HEK293 (cell line): ENCODE measurements at regions not wholly inside any gene's neighbourhood (a gene's known extent, or its start where the extent isn't known, plus 50 kb on each side); places are given as distances from the start of the nearest gene placed in this dataset.

Source experiments
- REST ChIP-seq: fragments of 450-650 bp; formaldehyde crosslinking; IDR thresholded peaks from 2 replicates; pipeline ENCODE4 v1.5.1; 2016; ENCODE audit warnings: missing biosample characterization, missing genetic modification characterization
- ZNF133 ChIP-seq: fragments of 450-650 bp; formaldehyde crosslinking; IDR thresholded peaks from 2 replicates; pipeline ENCODE4 v1.5.1; 2016; ENCODE audit warnings: missing biosample characterization, missing genetic modification characterization
- TF ChIP-seq, protein P1 (sequence below): fragments of 450-650 bp; formaldehyde crosslinking; IDR thresholded peaks from 2 replicates; pipeline ENCODE4 v1.5.1; 2016; ENCODE audit warnings: missing biosample characterization, missing genetic modification characterization
- TF ChIP-seq, protein P2 (sequence below): fragments of 450-650 bp; formaldehyde crosslinking; IDR thresholded peaks from 2 replicates; pipeline ENCODE4 v1.5.1; 2016; ENCODE audit warnings: missing biosample characterization, missing genetic modification characterization

DNA sequence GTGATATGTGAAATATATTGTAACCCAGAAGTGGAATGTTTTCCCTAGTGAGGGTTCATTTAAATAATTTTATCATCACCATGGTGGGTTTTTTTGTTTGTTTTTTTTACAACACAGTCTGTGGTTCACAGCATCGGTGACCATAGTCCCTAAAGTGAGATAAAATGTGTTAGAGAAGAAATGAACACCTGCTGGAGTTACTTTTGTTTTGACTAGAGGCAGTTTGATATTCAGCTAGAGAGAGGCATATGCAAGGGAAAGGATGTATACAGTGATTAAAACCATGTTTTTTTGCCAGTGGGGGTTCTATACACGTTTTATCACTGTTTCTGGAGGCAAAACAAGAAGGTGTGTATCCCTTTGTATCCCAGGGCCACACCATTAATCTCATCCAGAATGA is 541.5 kb downstream of the PCDH7 start:
- TF ChIP-seq, protein P1, sequence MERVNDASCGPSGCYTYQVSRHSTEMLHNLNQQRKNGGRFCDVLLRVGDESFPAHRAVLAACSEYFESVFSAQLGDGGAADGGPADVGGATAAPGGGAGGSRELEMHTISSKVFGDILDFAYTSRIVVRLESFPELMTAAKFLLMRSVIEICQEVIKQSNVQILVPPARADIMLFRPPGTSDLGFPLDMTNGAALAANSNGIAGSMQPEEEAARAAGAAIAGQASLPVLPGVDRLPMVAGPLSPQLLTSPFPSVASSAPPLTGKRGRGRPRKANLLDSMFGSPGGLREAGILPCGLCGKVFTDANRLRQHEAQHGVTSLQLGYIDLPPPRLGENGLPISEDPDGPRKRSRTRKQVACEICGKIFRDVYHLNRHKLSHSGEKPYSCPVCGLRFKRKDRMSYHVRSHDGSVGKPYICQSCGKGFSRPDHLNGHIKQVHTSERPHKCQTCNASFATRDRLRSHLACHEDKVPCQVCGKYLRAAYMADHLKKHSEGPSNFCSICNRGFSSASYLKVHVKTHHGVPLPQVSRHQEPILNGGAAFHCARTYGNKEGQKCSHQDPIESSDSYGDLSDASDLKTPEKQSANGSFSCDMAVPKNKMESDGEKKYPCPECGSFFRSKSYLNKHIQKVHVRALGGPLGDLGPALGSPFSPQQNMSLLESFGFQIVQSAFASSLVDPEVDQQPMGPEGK (tag by site-specific recombination) = no peak
- TF ChIP-seq REST (no peak), ZNF133 (no peak)
- TF ChIP-seq, protein P2, sequence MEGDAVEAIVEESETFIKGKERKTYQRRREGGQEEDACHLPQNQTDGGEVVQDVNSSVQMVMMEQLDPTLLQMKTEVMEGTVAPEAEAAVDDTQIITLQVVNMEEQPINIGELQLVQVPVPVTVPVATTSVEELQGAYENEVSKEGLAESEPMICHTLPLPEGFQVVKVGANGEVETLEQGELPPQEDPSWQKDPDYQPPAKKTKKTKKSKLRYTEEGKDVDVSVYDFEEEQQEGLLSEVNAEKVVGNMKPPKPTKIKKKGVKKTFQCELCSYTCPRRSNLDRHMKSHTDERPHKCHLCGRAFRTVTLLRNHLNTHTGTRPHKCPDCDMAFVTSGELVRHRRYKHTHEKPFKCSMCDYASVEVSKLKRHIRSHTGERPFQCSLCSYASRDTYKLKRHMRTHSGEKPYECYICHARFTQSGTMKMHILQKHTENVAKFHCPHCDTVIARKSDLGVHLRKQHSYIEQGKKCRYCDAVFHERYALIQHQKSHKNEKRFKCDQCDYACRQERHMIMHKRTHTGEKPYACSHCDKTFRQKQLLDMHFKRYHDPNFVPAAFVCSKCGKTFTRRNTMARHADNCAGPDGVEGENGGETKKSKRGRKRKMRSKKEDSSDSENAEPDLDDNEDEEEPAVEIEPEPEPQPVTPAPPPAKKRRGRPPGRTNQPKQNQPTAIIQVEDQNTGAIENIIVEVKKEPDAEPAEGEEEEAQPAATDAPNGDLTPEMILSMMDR (tag by site-specific recombination) = no peak
